Loucy (cell line): ENCODE measurements at regions not wholly inside any gene's neighbourhood (a gene's known extent, or its start where the extent isn't known, plus 50 kb on each side); places are given as distances from the start of the nearest gene placed in this dataset.

Experiments used
- H2AFZ ChIP-seq: fragments of 200-600 bp; sonication (generic); 2 replicates; pipeline ENCODE4 v1.6.0; 2016; ENCODE audit warnings: antibody characterized with exemption, mild to moderate bottlenecking, low read length, moderate library complexity
- H3F3A ChIP-seq: fragments of 200-600 bp; 2 replicates; pipeline ENCODE4 v1.6.0; 2016; ENCODE audit warnings: antibody characterized with exemption, low read depth, mild to moderate bottlenecking
- H3K27me3 ChIP-seq: fragments of 200-600 bp; sonication (generic); 2 replicates; pipeline ENCODE4 v1.6.1; 2014; ENCODE audit warnings: low read length, mild to moderate bottlenecking; ENCODE audit not compliant: insufficient read depth, poor library complexity, severe bottlenecking
- H3K36me3 ChIP-seq: fragments of 200-600 bp; sonication (generic); 2 replicates; pipeline ENCODE4 v1.6.1; 2016; ENCODE audit warnings: low read length; ENCODE audit not compliant: insufficient read depth
- H3K4me1 ChIP-seq: fragments of 200-600 bp; sonication (generic); 2 replicates; pipeline ENCODE4 v1.5.1; 2014; ENCODE audit warnings: low read length, mild to moderate bottlenecking; ENCODE audit not compliant: insufficient read depth, poor library complexity, severe bottlenecking
- H3K4me2 ChIP-seq: fragments of 200-600 bp; sonication (generic); 2 replicates; pipeline ENCODE4 v1.6.0; 2014; ENCODE audit warnings: antibody characterized with exemption, low read length, low read depth, mild to moderate bottlenecking; ENCODE audit not compliant: poor library complexity, severe bottlenecking
- H3K4me3 ChIP-seq: fragments of 200-600 bp; sonication (generic); 2 replicates; pipeline ENCODE4 v1.5.1; 2014; ENCODE audit warnings: low read length, mild to moderate bottlenecking, mixed read lengths; ENCODE audit not compliant: poor library complexity, severe bottlenecking
- H3K79me2 ChIP-seq: fragments of 200-600 bp; sonication (generic); 2 replicates; pipeline ENCODE4 v1.6.1; 2014; ENCODE audit warnings: low read length; ENCODE audit not compliant: insufficient read depth
- H3K9ac ChIP-seq: fragments of 200-600 bp; sonication (generic); 2 replicates; pipeline ENCODE4 v1.6.0; 2014; ENCODE audit warnings: mild to moderate bottlenecking, low read depth, low read length, moderate library complexity; ENCODE audit not compliant: poor library complexity, severe bottlenecking
- H3K9me2 ChIP-seq: fragments of 200-600 bp; sonication (generic); replicated peaks from 2 replicates; pipeline ENCODE4 v1.6.1; 2016; ENCODE audit warnings: low read depth, low read length, mixed read lengths
- H3K9me3 ChIP-seq: fragments of 200-600 bp; sonication (generic); 2 replicates; pipeline ENCODE4 v1.6.1; 2014; ENCODE audit warnings: mild to moderate bottlenecking, antibody characterized with exemption, low read length, low read depth; ENCODE audit not compliant: insufficient read depth
- H4K20me1 ChIP-seq: fragments of 200-600 bp; sonication (generic); 2 replicates; pipeline ENCODE4 v1.6.0; 2014; ENCODE audit warnings: antibody characterized with exemption, low read length, mild to moderate bottlenecking; ENCODE audit not compliant: insufficient read depth, poor library complexity, severe bottlenecking
- CTCF ChIP-seq: fragments of 200-600 bp; sonication (generic); conservative IDR thresholded peaks from 2 replicates; pipeline ENCODE4 v1.5.1; 2014; ENCODE audit warnings: mild to moderate bottlenecking, antibody characterized with exemption, low read length
- EZH2phosphoT487 ChIP-seq: fragments of 200-600 bp; IDR thresholded peaks from 2 replicates; pipeline ENCODE4 v1.6.1; 2018; ENCODE audit warnings: antibody characterized with exemption, mild to moderate bottlenecking, moderate library complexity, borderline replicate concordance

GRCh38 chr18:45255197-45255890, 359.9 kb upstream of the SLC14A2 start:
- Histone ChIP-seq H3K36me3 (no peaks in the 10 kb centered on the region), H3K4me3 (no peak overlapping the region), H3K4me2 (no peak overlapping the region), H3K9ac (no peak overlapping the region), H3K27me3 (no peaks in the 10 kb centered on the region), H3K9me3 (no peaks in the 10 kb centered on the region), H3K9me2 (no peaks in the 10 kb centered on the region), H3K79me2 (no peaks in the 10 kb centered on the region), H4K20me1 (no peaks in the 10 kb centered on the region), H3K4me1 (peaks cover 1% of the 10 kb centered on the region), H2AFZ (no peak overlapping the region), H3F3A (no peaks in the 10 kb centered on the region)
- TF ChIP-seq EZH2phosphoT487 (no peak), CTCF (no peak)

- Histone ChIP-seq H2AFZ (no peak overlapping the region), H3K36me3 (no peaks in the 10 kb centered on the region), H3K4me2 (no peak overlapping the region), H3K4me3 (no peak overlapping the region), H3K9me3 (no peaks in the 10 kb centered on the region), H3F3A (no peaks in the 10 kb centered on the region), H3K27me3 (no peaks in the 10 kb centered on the region), H4K20me1 (no peaks in the 10 kb centered on the region), H3K4me1 (no peaks in the 10 kb centered on the region), H3K79me2 (no peaks in the 10 kb centered on the region), H3K9ac (no peak overlapping the region), H3K9me2 (no peaks in the 10 kb centered on the region)
- TF ChIP-seq EZH2phosphoT487, result no peak
- TF ChIP-seq CTCF, result no peak
Observed at GRCh38 chr18:45260125-45260524, 355.2 kb upstream of the SLC14A2 start.

GRCh38 chr18:45266023-45266422, 349.3 kb upstream of the SLC14A2 start:
- H3K27me3 ChIP-seq, result no peaks in the 10 kb centered on the region
- no peaks in the 10 kb centered on the region for H3K36me3 ChIP-seq
- no peaks in the 10 kb centered on the region for H3F3A ChIP-seq
- no peak overlapping the region for H3K9ac ChIP-seq
- H3K4me2 ChIP-seq, result no peak overlapping the region
- no peak overlapping the region for H2AFZ ChIP-seq
- H3K4me1 ChIP-seq, result peaks cover 12% of the 10 kb centered on the region
- no peak overlapping the region for H3K4me3 ChIP-seq
- no peaks in the 10 kb centered on the region for H3K9me3 ChIP-seq
- no peaks in the 10 kb centered on the region for H3K79me2 ChIP-seq
- no peaks in the 10 kb centered on the region for H3K9me2 ChIP-seq
- TF ChIP-seq CTCF (no peak), EZH2phosphoT487 (no peak)
- no peaks in the 10 kb centered on the region for H4K20me1 ChIP-seq
